Activated naive CD4-positive, alpha-beta T cell treated with anti-CD3 and anti-CD28 coated beads, Interleukin-2, amount 10 ng/mL, durations not matched to agents 7 days and 5 days (primary cell): ENCODE measurements at regions not wholly inside any gene's neighbourhood (a gene's known extent, or its start where the extent isn't known, plus 50 kb on each side); places are given as distances from the start of the nearest gene placed in this dataset.
"Not testable (repeated sequence)": the region's sequence is repeated elsewhere in the genome, so short reads cannot be mapped to it uniquely, and the experiment has no call there.

Experiments used
- CTCF ChIA-PET: fragments of 350-600 bp; sonication (Branson Sonifier 250); formaldehyde crosslinking; loops from one replicate; lab custom pipeline; 2021; ENCODE audit warnings: antibody characterized with exemption; lab: Charles Lee
- DNase-seq: peaks from one replicate; pipeline ENCODE4 v3.0.0-alpha.2; 2020
- H3K27ac Mint-ChIP-seq: one replicate; pipeline ENCODE4 v1.8.0; 2021; ENCODE audit warnings: mild to moderate bottlenecking, moderate library complexity, mixed read lengths
- H3K27me3 Mint-ChIP-seq: one replicate; pipeline ENCODE4 v1.8.0; 2021; ENCODE audit warnings: mild to moderate bottlenecking, mixed read lengths
- H3K36me3 Mint-ChIP-seq: one replicate; pipeline ENCODE4 v1.8.0; 2021; ENCODE audit warnings: mixed read lengths
- H3K4me1 Mint-ChIP-seq: one replicate; pipeline ENCODE4 v1.8.0; 2021; ENCODE audit warnings: mixed read lengths
- H3K4me3 Mint-ChIP-seq: one replicate; pipeline ENCODE4 v1.8.0; 2021; ENCODE audit warnings: mild to moderate bottlenecking, moderate library complexity, mixed read lengths
- H3K9me3 Mint-ChIP-seq: one replicate; pipeline ENCODE4 v1.8.0; 2021; ENCODE audit warnings: mixed read lengths

DNA sequence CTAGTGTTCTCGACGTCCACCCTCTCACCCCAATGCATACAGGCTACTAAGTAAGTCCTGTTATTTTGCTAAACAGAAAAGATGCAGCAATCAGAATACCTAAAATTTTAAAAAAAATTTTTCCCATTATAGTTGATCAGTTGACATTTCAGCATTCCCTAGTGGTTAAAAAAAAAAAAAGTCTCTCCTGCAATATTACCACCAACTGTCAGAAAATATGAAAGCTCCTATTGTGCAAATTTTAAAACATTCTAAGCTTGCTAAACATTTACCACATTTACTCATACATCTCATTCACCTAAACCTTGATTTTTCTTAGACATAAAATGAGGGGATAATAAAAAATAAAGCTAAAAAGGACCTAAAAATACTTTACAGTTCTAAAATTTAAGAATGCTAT lies 165.6 kb downstream of the AVL9 start:
- Mint-ChIP-seq H3K27ac (no peak overlapping the region), H3K27me3 (peaks cover 14% of the 10 kb centered on the region), H3K9me3 (no peaks in the 10 kb centered on the region), H3K36me3 (no peaks in the 10 kb centered on the region), H3K4me3 (no peak overlapping the region), H3K4me1 (no peaks in the 10 kb centered on the region)
- CTCF ChIA-PET, result interaction anchor here (0.6 kb wide), 1 partner anchor 791 kb away, joined by 3 read pairs; no protein-coding TSS in a partner anchor
- no peak for DNase-seq

DNA sequence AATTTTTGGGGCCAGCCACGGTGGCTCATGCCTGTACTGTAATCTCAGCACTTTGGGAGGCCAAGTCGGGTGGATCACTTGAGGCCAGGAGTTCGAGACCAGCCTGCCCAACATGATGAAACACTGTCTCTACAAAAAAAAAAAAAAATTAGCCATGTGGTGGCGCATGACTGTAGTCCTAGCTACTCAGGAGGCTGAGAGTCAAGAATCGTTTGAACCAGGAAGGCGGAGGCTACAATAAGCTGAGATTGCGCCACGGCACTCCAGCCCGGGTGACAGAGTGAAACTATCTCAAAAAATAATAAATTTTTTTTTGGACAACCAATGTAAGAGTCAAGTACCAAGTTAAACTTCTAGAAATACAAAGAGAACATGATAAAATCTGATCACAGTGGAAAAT lies 164.6 kb downstream of the AVL9 start:
- Mint-ChIP-seq H3K4me1 (no peaks in the 10 kb centered on the region), H3K4me3 (no peak overlapping the region), H3K27me3 (peaks cover 14% of the 10 kb centered on the region), H3K9me3 (no peaks in the 10 kb centered on the region), H3K36me3 (no peaks in the 10 kb centered on the region), H3K27ac (no peak overlapping the region)
- DNase-seq, result no peak
- CTCF ChIA-PET, result no interaction called here

DNA sequence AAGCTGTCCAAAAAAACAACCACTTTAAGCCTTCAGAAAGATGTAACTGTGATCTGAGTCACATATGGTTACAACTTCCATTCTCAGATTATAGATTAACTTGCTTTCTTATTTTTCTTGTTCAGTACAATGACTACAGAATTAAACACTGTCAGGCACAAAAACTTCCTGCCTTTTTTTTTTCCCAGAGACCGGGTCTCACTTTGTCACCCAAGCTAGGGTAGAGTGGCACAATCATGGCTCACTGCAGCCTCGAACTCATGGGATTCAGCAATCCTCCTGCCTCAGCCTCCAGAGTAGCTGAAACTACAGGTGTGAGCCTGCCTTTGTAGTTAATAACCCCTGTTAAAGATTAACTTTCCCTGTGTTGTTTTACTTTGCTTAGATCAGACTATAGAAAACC lies 163.2 kb downstream of the AVL9 start:
- no peak overlapping the region for H3K4me3 Mint-ChIP-seq
- no peaks in the 10 kb centered on the region for H3K36me3 Mint-ChIP-seq
- no peak overlapping the region for H3K27ac Mint-ChIP-seq
- H3K4me1 Mint-ChIP-seq, result no peaks in the 10 kb centered on the region
- DNase-seq, result no peak
- CTCF ChIA-PET, result no interaction called here
- peaks cover 14% of the 10 kb centered on the region for H3K27me3 Mint-ChIP-seq
- H3K9me3 Mint-ChIP-seq, result no peaks in the 10 kb centered on the region

DNA sequence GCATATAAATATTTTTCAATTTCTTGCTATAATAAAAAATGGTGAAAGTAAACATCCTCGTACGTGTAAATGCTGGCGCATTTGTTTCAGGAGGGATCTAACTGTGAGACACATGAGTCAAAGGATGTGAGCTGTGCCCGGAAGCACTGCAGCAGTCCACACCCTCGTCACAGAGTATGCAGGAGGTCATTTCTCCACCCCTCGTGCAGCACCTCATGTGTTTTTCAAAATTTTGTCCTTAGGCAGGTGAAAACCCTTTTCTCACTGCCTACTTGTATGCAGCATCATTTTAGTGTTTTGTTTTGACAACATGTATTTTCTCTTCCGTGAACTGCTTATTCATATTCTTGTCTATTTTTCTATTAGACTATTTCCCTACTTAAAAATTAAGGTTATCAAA lies 162.7 kb downstream of the AVL9 start:
- H3K4me3 Mint-ChIP-seq, result no peak overlapping the region
- no peak for DNase-seq
- H3K36me3 Mint-ChIP-seq, result no peaks in the 10 kb centered on the region
- no peak overlapping the region for H3K27ac Mint-ChIP-seq
- peaks cover 14% of the 10 kb centered on the region for H3K27me3 Mint-ChIP-seq
- CTCF ChIA-PET, result no interaction called here
- no peaks in the 10 kb centered on the region for H3K9me3 Mint-ChIP-seq
- H3K4me1 Mint-ChIP-seq, result no peaks in the 10 kb centered on the region

DNA sequence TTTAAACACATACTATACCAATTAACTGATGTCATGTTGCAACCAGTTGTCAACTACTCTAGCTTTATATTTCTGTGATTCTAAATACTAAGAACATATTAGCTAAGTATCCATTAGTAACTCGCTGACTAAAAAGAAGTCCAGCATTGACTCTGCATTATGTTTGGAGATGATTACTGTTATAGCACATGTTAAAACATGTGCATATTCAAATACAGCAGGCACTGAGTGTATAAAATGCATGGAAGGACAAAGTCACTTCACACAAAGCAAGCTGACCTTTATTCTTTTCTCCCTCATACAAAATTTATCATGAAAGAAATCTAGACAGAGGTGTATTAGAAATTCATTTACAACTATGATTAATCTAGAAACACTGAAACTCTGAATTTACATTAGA lies 159.3 kb downstream of the AVL9 start:
- CTCF ChIA-PET, DNase-seq, H3K27me3 Mint-ChIP-seq, H3K4me3 Mint-ChIP-seq, H3K9me3 Mint-ChIP-seq, H3K27ac Mint-ChIP-seq, H3K4me1 Mint-ChIP-seq, H3K36me3 Mint-ChIP-seq: not testable (repeated sequence)

DNA sequence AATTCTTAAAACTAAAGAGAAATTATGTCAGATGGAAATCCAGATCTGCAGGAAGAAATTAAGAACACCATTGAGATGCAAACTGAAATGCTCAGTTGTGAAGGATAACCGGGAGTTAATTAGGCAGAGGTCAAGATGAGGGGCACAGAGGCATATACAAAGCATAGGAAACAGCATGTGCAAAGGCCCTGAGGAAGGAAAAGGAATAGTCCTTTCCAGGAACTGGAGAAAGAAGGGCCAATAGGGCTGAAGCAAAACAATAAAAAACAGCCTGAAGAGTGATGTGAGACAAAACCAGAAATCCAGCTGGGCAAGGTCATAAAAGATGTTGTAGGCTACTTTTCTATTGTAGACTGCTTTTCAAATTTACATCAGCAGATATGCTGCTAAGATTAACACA lies 155.1 kb downstream of the AVL9 start:
- H3K9me3 Mint-ChIP-seq, H3K36me3 Mint-ChIP-seq, DNase-seq, H3K4me1 Mint-ChIP-seq, CTCF ChIA-PET, H3K27me3 Mint-ChIP-seq, H3K27ac Mint-ChIP-seq, H3K4me3 Mint-ChIP-seq: not testable (repeated sequence)

DNA sequence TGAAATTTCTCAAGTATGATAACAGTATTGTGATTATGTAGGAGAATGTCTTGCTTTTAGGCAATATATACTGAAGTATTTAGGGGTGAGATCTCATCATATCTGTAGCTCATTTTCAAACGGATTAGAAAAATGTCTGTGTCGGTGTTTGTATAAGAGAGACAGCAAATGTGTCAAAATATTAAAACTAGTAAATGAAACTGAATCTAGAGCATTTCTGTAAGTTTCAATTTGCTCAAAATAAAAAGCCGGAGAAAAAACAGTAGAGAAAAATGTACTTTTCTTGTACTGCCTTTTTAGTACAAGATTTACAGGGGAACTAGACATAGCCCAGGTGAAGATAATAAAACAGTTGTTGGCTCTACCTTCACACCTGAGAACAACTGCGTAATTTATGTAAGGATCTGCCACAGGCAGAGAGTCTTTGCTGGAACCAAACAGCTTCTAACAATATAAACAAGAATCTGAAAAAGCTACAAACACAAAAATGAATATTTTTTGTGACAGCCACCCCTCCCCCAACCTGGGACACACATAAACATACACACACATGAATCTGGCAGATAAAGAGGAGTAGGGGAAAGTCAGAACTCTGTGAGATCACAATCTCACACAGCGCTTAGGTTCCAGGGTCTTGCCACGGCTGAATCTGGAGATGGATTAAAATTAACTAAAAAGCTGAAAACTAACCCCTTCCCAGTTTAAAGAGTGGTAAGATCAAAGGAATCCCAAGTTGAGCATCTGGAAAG lies 153.3 kb downstream of the AVL9 start:
- no peak for DNase-seq
- CTCF ChIA-PET, result no interaction called here
- Mint-ChIP-seq H3K4me3 (no peak overlapping the region), H3K27ac (no peak overlapping the region), H3K36me3 (no peaks in the 10 kb centered on the region), H3K9me3 (no peaks in the 10 kb centered on the region), H3K4me1 (no peaks in the 10 kb centered on the region), H3K27me3 (peaks cover 4% of the 10 kb centered on the region)

DNA sequence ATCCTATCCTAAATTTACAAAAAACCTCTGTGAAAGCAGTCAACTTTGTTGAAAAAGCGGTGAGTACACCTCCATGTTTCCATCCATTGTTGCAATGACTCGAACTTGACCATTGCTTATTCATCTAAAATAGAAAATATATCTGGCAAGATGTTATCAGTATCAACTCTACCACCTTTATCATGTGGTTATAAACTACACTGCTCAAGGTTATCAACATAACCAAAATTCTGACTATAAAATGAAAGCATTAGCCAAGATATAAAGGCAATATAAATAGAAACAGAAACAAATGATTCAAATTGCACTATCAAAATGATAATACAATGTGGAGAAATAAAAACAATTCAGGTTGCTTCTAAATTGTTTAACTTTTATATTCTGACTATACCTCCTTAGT lies 150.0 kb downstream of the AVL9 start:
- H3K27me3 Mint-ChIP-seq, H3K27ac Mint-ChIP-seq, H3K9me3 Mint-ChIP-seq, H3K36me3 Mint-ChIP-seq, H3K4me1 Mint-ChIP-seq, CTCF ChIA-PET, DNase-seq, H3K4me3 Mint-ChIP-seq: not testable (repeated sequence)

DNA sequence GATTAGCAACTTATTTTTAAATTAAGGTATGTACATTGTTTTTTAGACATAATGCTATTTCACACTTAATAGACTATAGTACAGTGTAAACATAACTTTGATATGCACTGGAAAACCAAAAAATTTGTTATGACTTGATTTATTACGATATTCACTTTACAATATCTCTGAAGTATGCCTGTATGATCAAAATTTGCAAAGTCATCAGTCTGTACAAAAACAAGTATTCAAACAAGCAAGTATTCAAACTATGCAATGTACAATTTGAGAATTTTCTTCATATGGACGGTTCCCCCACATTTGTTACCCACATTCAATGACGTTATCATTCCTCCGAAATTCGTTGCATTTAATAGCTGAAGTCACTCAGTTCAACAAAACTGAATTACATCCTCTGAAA lies 147.9 kb downstream of the AVL9 start:
- H3K36me3 Mint-ChIP-seq, result no peaks in the 10 kb centered on the region
- no peak overlapping the region for H3K27ac Mint-ChIP-seq
- peaks cover 6% of the 10 kb centered on the region for H3K4me1 Mint-ChIP-seq
- no peak overlapping the region for H3K4me3 Mint-ChIP-seq
- no peaks in the 10 kb centered on the region for H3K9me3 Mint-ChIP-seq
- CTCF ChIA-PET, result no interaction called here
- H3K27me3 Mint-ChIP-seq, result no peaks in the 10 kb centered on the region
- no peak for DNase-seq

DNA sequence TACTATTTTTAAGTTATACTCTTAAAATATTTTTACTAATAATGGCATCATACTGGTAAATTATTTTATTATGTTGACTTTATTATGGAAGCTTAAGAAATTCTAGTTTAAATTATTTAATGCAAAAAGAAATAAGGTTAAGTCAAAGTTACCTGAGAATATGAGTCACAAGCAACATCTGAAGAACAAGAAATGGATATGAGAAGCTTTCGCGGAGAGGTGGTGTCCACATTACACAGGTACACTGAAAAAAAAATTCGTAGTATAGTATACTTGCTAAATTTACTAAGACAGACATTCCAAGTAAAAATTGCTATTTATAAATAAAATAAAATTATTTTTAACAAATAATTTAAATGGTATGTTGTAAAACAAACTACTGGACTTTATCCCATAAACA lies 143.8 kb downstream of the AVL9 start:
- H3K9me3 Mint-ChIP-seq, result no peaks in the 10 kb centered on the region
- CTCF ChIA-PET, result no interaction called here
- no peak overlapping the region for H3K27ac Mint-ChIP-seq
- H3K36me3 Mint-ChIP-seq, result no peaks in the 10 kb centered on the region
- no peaks in the 10 kb centered on the region for H3K27me3 Mint-ChIP-seq
- peaks cover 20% of the 10 kb centered on the region for H3K4me1 Mint-ChIP-seq
- H3K4me3 Mint-ChIP-seq, result no peak overlapping the region
- DNase-seq, result no peak

DNA sequence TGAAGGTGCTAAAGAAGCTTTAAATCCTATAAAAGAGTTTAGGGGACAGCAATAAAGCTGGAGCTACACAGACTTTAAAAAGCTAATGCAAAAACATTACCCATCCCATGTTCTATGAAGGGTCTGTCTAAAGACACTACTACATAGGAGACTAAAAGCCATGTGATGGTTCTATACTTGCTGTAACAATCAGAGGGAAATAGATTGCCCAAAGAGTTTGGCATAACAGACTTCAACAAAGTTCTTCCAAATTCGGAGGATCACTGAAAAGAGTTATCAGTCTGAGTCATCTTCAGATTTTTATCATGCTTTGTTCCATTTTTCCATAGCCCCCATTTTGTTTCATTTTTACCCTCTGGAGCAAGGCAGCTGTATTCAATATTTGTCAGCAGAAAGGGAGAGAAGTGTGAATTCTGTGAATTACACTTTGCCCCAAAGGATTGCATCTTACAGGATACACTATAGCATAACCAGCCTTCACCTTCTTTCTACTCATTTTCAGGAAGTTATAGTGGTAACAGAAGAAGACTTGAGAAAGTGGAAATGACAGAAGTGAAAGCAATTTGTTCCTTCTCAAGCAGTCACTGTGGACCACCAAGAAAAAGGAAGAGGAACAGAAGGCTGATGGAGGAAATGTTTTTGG lies 143.3 kb downstream of the AVL9 start:
- DNase-seq, H3K4me3 Mint-ChIP-seq: not testable (repeated sequence)

More for the DNA sequence above, 143.3 kb downstream of the AVL9 start:
- H3K9me3 Mint-ChIP-seq, CTCF ChIA-PET, H3K27me3 Mint-ChIP-seq, H3K36me3 Mint-ChIP-seq, H3K27ac Mint-ChIP-seq: not testable (repeated sequence)
- peaks cover 20% of the 10 kb centered on the region for H3K4me1 Mint-ChIP-seq
